PC-3 (cell line): ENCODE measurements at regions not wholly inside any gene's neighbourhood (a gene's known extent, or its start where the extent isn't known, plus 50 kb on each side); places are given as distances from the start of the nearest gene placed in this dataset.
"Not testable (repeated sequence)": the region's sequence is repeated elsewhere in the genome, so short reads cannot be mapped to it uniquely, and the experiment has no call there.

ENCODE experiments used
- ATAC-seq: fragments of 200-7000 bp; cut with Tn5 transposase; 2 replicates; pipeline ENCODE4 v1.9.1; 2020; ENCODE audit warnings: mild to moderate bottlenecking, moderate library complexity
- BruUV-seq: library from RNA; stranded (reverse); fragments of 400-500 nt; replicated peaks from 2 replicates; lab custom pipeline; 2021; lab: Mats Ljungman, UMichigan
- CTCF ChIA-PET: fragments of 300-600 bp; sonication (Branson Sonifier 250); formaldehyde crosslinking; loops from one replicate; lab custom pipeline; 2022; ENCODE audit warnings: antibody characterized with exemption; lab: Charles Lee
- POLR2A ChIA-PET: fragments of 300-600 bp; sonication (Branson Sonifier 250); formaldehyde crosslinking; loops from one replicate; lab custom pipeline; 2022; ENCODE audit warnings: antibody characterized with exemption; ENCODE audit not compliant: unreplicated experiment; lab: Charles Lee
- DNase-seq: peaks from one replicate; pipeline ENCODE4 v3.0.0-alpha.2; 2015
- H2AFZ ChIP-seq: fragments of 300-600 bp; sonication (generic); 2 replicates; pipeline ENCODE4 v1.6.0; 2016; ENCODE audit warnings: antibody characterized with exemption, low read length
- H3F3A ChIP-seq: fragments of 300-600 bp; sonication (generic); one replicate; pipeline ENCODE4 v1.6.0; 2017; ENCODE audit warnings: antibody characterized with exemption, low read length, control low read depth, mild to moderate bottlenecking; ENCODE audit not compliant: unreplicated experiment
- H3K27ac ChIP-seq: fragments of 300-600 bp; sonication (generic); 2 replicates; pipeline ENCODE4 v1.5.1; 2016; ENCODE audit warnings: mild to moderate bottlenecking, low read length
- H3K27me3 ChIP-seq: fragments of 300-600 bp; sonication (generic); 2 replicates; pipeline ENCODE4 v1.6.1; 2016; ENCODE audit warnings: low read length, mixed read lengths
- H3K36me3 ChIP-seq: fragments of 300-600 bp; sonication (generic); 2 replicates; pipeline ENCODE4 v1.6.1; 2016; ENCODE audit warnings: low read depth, mixed run types, low read length, mixed read lengths
- H3K4me1 ChIP-seq: fragments of 300-600 bp; sonication (generic); 2 replicates; pipeline ENCODE4 v1.5.1; 2016; ENCODE audit warnings: low read length; ENCODE audit not compliant: insufficient read depth
- H3K4me2 ChIP-seq: fragments of 300-600 bp; sonication (generic); 2 replicates; pipeline ENCODE4 v1.6.0; 2016; ENCODE audit warnings: low read length
- H3K4me3 ChIP-seq: fragments of 300-600 bp; sonication (generic); 2 replicates; pipeline ENCODE4 v1.5.1; 2016; ENCODE audit warnings: mild to moderate bottlenecking, low read length, mixed read lengths
- H3K79me2 ChIP-seq: fragments of 300-600 bp; sonication (generic); 2 replicates; pipeline ENCODE4 v1.6.1; 2017; ENCODE audit warnings: low read length, mixed read lengths
- H3K9ac ChIP-seq: fragments of 300-600 bp; sonication (generic); 2 replicates; pipeline ENCODE4 v1.6.0; 2016; ENCODE audit warnings: mild to moderate bottlenecking, low read length
- H3K9me2 ChIP-seq: fragments of 300-600 bp; sonication (generic); replicated peaks from 2 replicates; pipeline ENCODE4 v1.6.1; 2016; ENCODE audit warnings: mixed run types, low read length, mixed read lengths
- H3K9me3 ChIP-seq: fragments of 300-600 bp; sonication (generic); 2 replicates; pipeline ENCODE4 v1.6.1; 2016; ENCODE audit warnings: low read length, mixed read lengths
- H4K20me1 ChIP-seq: fragments of 300-600 bp; sonication (generic); 2 replicates; pipeline ENCODE4 v1.6.1; 2016; ENCODE audit warnings: low read length, mixed read lengths
- EZH2 ChIP-seq: fragments of 300-600 bp; sonication (generic); IDR thresholded peaks from one replicate; pipeline ENCODE4 v1.6.1; 2017; ENCODE audit warnings: antibody characterized with exemption, mild to moderate bottlenecking, low read length; ENCODE audit not compliant: unreplicated experiment
- EZH2phosphoT487 ChIP-seq: fragments of 300-600 bp; sonication (generic); IDR thresholded peaks from 2 replicates; pipeline ENCODE4 v1.6.1; 2018; ENCODE audit warnings: mild to moderate bottlenecking, antibody characterized with exemption, low read length, borderline replicate concordance
- intact Hi-C: fragments of 100-400 bp; cut with micrococcal nuclease; formaldehyde crosslinking; loops from 2 replicates; pipeline ENCODE4 v1.9.0; 2023
- TF ChIP-seq, protein P1 (sequence below): fragments of 300-600 bp; sonication (generic); conservative IDR thresholded peaks from 2 replicates; pipeline ENCODE4 v1.5.1; 2017; ENCODE audit warnings: antibody characterized with exemption, low read depth, mild to moderate bottlenecking, low read length

- no peak overlapping the region for H3K4me3 ChIP-seq
- no peak for DNase-seq
- H3K9ac ChIP-seq: no peak overlapping the region
- no peak overlapping the region for H3K4me2 ChIP-seq
- ChIA-PET POLR2A (no interaction called here), CTCF (no interaction called here)
- H2AFZ ChIP-seq: no peak overlapping the region
- H3K9me2 ChIP-seq: no peaks in the 10 kb centered on the region
- no peaks in the 10 kb centered on the region for H3K27me3 ChIP-seq
- H3K9me3 ChIP-seq: no peaks in the 10 kb centered on the region
- H3F3A ChIP-seq: no peaks in the 10 kb centered on the region
- ATAC-seq: no peak
- TF ChIP-seq, protein P1, sequence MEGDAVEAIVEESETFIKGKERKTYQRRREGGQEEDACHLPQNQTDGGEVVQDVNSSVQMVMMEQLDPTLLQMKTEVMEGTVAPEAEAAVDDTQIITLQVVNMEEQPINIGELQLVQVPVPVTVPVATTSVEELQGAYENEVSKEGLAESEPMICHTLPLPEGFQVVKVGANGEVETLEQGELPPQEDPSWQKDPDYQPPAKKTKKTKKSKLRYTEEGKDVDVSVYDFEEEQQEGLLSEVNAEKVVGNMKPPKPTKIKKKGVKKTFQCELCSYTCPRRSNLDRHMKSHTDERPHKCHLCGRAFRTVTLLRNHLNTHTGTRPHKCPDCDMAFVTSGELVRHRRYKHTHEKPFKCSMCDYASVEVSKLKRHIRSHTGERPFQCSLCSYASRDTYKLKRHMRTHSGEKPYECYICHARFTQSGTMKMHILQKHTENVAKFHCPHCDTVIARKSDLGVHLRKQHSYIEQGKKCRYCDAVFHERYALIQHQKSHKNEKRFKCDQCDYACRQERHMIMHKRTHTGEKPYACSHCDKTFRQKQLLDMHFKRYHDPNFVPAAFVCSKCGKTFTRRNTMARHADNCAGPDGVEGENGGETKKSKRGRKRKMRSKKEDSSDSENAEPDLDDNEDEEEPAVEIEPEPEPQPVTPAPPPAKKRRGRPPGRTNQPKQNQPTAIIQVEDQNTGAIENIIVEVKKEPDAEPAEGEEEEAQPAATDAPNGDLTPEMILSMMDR: no peak
- TF ChIP-seq EZH2phosphoT487 (no peak), EZH2 (no peak)
- H3K36me3 ChIP-seq: no peaks in the 10 kb centered on the region
- no peaks in the 10 kb centered on the region for H4K20me1 ChIP-seq
- peaks cover 17% of the 10 kb centered on the region for H3K4me1 ChIP-seq
- intact Hi-C loops: no loop called here
- H3K79me2 ChIP-seq: no peaks in the 10 kb centered on the region
- no TSS peak for BruUV-seq
- H3K27ac ChIP-seq: no peak overlapping the region
Observed at GRCh38 chr15:70374096-70374495, 276.4 kb upstream of the TLE3 start.

DNA sequence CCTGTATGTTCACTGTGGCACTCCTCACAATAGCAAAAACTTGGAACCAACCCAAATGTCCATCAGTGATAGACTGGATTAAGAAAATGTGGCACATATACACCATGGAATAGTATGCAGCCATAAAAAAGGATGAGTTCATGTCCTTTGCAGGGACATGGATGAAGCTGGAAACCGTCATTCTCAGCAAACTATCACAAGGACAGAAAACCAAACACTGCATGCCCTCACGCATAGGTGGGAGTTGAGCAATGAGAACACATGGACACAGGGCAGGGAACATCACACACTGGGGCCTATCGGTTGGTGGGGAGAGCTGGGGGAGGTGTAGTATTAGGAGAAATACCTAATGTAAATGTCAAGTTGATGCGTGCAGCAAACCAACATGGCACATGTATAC is 275.7 kb upstream of the TLE3 start:
- H3K9me3 ChIP-seq, H3K4me2 ChIP-seq, H2AFZ ChIP-seq, H3K9ac ChIP-seq, H3K4me3 ChIP-seq, H4K20me1 ChIP-seq, H3F3A ChIP-seq, H3K9me2 ChIP-seq, intact Hi-C loops, H3K79me2 ChIP-seq, CTCF ChIA-PET, H3K36me3 ChIP-seq, DNase-seq, BruUV-seq, ATAC-seq, H3K27ac ChIP-seq, POLR2A ChIA-PET, H3K27me3 ChIP-seq: not testable (repeated sequence)
- H3K4me1 ChIP-seq: peaks cover 17% of the 10 kb centered on the region

- H2AFZ ChIP-seq, H4K20me1 ChIP-seq, H3K4me2 ChIP-seq, BruUV-seq, CTCF ChIA-PET, H3K9ac ChIP-seq, DNase-seq, H3K9me2 ChIP-seq, intact Hi-C loops, POLR2A ChIA-PET, H3K9me3 ChIP-seq, ATAC-seq, H3K27me3 ChIP-seq, H3K36me3 ChIP-seq, H3K79me2 ChIP-seq, H3F3A ChIP-seq, H3K27ac ChIP-seq, H3K4me1 ChIP-seq, H3K4me3 ChIP-seq: not testable (repeated sequence)
Observed at GRCh38 chr15:70367913-70368705, 270.4 kb upstream of the TLE3 start.

DNA sequence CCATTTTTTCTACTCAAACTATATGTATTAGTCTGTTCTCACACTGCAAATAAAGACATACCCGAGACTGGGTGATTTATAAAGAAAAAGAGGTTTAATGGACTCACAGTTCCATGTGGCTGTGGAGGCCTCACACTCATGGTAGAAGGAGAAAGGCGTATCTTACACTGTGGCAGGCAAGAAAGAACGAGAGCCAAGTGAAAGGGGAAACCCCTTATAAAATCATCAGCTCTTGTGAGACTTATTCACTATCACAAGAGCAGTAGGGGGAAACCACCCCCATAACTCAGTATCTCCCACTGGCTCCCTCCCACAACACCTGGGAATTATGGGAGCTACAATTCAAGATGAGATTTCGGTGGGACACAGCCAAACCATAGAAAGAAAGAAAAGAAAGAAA is 266.3 kb upstream of the TLE3 start:
- DNase-seq, CTCF ChIA-PET, H3K4me1 ChIP-seq, H3K79me2 ChIP-seq, intact Hi-C loops, H2AFZ ChIP-seq, ATAC-seq, H3F3A ChIP-seq, POLR2A ChIA-PET, H3K4me3 ChIP-seq, H3K36me3 ChIP-seq, H3K27me3 ChIP-seq, H4K20me1 ChIP-seq, BruUV-seq, H3K9me3 ChIP-seq, H3K4me2 ChIP-seq, H3K27ac ChIP-seq, H3K9ac ChIP-seq, H3K9me2 ChIP-seq: not testable (repeated sequence)
